H9 (cell line): ENCODE measurements at regions not wholly inside any gene's neighbourhood (a gene's known extent, or its start where the extent isn't known, plus 50 kb on each side); places are given as distances from the start of the nearest gene placed in this dataset.

Source experiments
- DNase-seq: peaks from one replicate; pipeline ENCODE4 v3.0.0-alpha.2; 2017
- H2AFZ ChIP-seq: one replicate; pipeline ENCODE4 v1.6.1; 2013; ENCODE audit warnings: mild to moderate bottlenecking, low read length, control low read depth, moderate library complexity
- H2AK5ac ChIP-seq: 2 replicates; pipeline ENCODE4 v1.6.1; 2013; ENCODE audit warnings: low read length, control low read depth, mixed read lengths; ENCODE audit not compliant: insufficient read length
- H2BK120ac ChIP-seq: one replicate; pipeline ENCODE4 v1.6.1; 2013; ENCODE audit warnings: low read depth, mild to moderate bottlenecking, low read length, control low read depth, inconsistent platforms; ENCODE audit not compliant: poor library complexity, severe bottlenecking
- H2BK12ac ChIP-seq: 2 replicates; pipeline ENCODE4 v1.6.1; 2013; ENCODE audit warnings: low read length, control low read depth, mixed read lengths, low read depth; ENCODE audit not compliant: insufficient read length
- H2BK15ac ChIP-seq: 2 replicates; pipeline ENCODE4 v1.6.1; 2013; ENCODE audit warnings: low read depth, low read length, control low read depth
- H2BK20ac ChIP-seq: one replicate; pipeline ENCODE4 v1.6.1; 2013; ENCODE audit warnings: low read depth, mild to moderate bottlenecking, low read length, control low read depth, inconsistent platforms; ENCODE audit not compliant: poor library complexity, severe bottlenecking
- H2BK5ac ChIP-seq: 2 replicates; pipeline ENCODE4 v1.6.1; 2013; ENCODE audit warnings: low read length, control low read depth, mixed read lengths; ENCODE audit not compliant: insufficient read length
- H3K14ac ChIP-seq: 2 replicates; pipeline ENCODE4 v1.6.1; 2013; ENCODE audit warnings: low read length, control low read depth; ENCODE audit not compliant: insufficient read depth
- H3K18ac ChIP-seq: 2 replicates; pipeline ENCODE4 v1.6.1; 2013; ENCODE audit warnings: low read depth, mild to moderate bottlenecking, mixed read lengths, low read length, control low read depth; ENCODE audit not compliant: insufficient read length
- H3K23ac ChIP-seq: 2 replicates; pipeline ENCODE4 v1.6.1; 2013; ENCODE audit warnings: low read length, control low read depth, mixed read lengths, low read depth; ENCODE audit not compliant: insufficient read length
- H3K23me2 ChIP-seq: 2 replicates; pipeline ENCODE4 v1.6.1; 2013; ENCODE audit warnings: low read depth, mild to moderate bottlenecking, mixed read lengths, low read length, control low read depth; ENCODE audit not compliant: insufficient read length, poor library complexity, severe bottlenecking
- H3K27ac ChIP-seq: 2 replicates; pipeline ENCODE4 v1.5.1; 2013; ENCODE audit warnings: low read length, control low read depth, mixed read lengths, low read depth; ENCODE audit not compliant: insufficient read length
- H3K27me3 ChIP-seq: 2 replicates; pipeline ENCODE4 v1.6.1; 2013; ENCODE audit warnings: low read length, control low read depth, inconsistent platforms; ENCODE audit not compliant: insufficient read depth
- H3K4ac ChIP-seq: 2 replicates; pipeline ENCODE4 v1.6.1; 2013; ENCODE audit warnings: low read depth, mild to moderate bottlenecking, control low read depth, inconsistent platforms, low read length, moderate library complexity
- H3K4me1 ChIP-seq: 2 replicates; pipeline ENCODE4 v1.6.1; 2013; ENCODE audit warnings: low read length, control low read depth, inconsistent platforms; ENCODE audit not compliant: insufficient read depth
- H3K4me2 ChIP-seq: 2 replicates; pipeline ENCODE4 v1.6.1; 2013; ENCODE audit warnings: low read length, control low read depth, mixed read lengths; ENCODE audit not compliant: insufficient read length, insufficient read depth
- H3K56ac ChIP-seq: 2 replicates; pipeline ENCODE4 v1.6.1; 2013; ENCODE audit warnings: low read depth, mild to moderate bottlenecking, mixed read lengths, low read length, control low read depth; ENCODE audit not compliant: insufficient read length
- H3K79me1 ChIP-seq: 2 replicates; pipeline ENCODE4 v1.6.1; 2013; ENCODE audit warnings: low read depth, mild to moderate bottlenecking, moderate library complexity, low read length, control low read depth, inconsistent platforms; ENCODE audit not compliant: insufficient read depth, poor library complexity, severe bottlenecking
- H3K79me2 ChIP-seq: 2 replicates; pipeline ENCODE4 v1.6.1; 2013; ENCODE audit warnings: low read length, control low read depth, inconsistent platforms; ENCODE audit not compliant: insufficient read depth
- H3K9ac ChIP-seq: 2 replicates; pipeline ENCODE4 v1.6.1; 2013; ENCODE audit warnings: low read length, control low read depth, mixed read lengths; ENCODE audit not compliant: insufficient read length; ENCODE audit errors: extremely low read depth
- H3K9me3 ChIP-seq: one replicate; pipeline ENCODE4 v1.6.1; 2013; ENCODE audit warnings: low read depth, low read length, inconsistent platforms; ENCODE audit not compliant: control insufficient read depth
- H3T11ph ChIP-seq: one replicate; pipeline ENCODE4 v1.6.1; 2013; ENCODE audit warnings: mild to moderate bottlenecking, low read length, control low read depth, inconsistent platforms
- H4K20me1 ChIP-seq: one replicate; pipeline ENCODE4 v1.6.1; 2013; ENCODE audit not compliant: control insufficient read depth, insufficient read length, insufficient read depth
- H4K5ac ChIP-seq: 2 replicates; pipeline ENCODE4 v1.6.1; 2013; ENCODE audit warnings: low read depth, mild to moderate bottlenecking, mixed read lengths, low read length, control low read depth; ENCODE audit not compliant: insufficient read length
- H4K8ac ChIP-seq: replicated peaks from 2 replicates; pipeline ENCODE4 v1.6.1; 2013; ENCODE audit warnings: low read length, control low read depth, mixed read lengths, low read depth; ENCODE audit not compliant: insufficient read length
- H4K91ac ChIP-seq: 2 replicates; pipeline ENCODE4 v1.6.1; 2013; ENCODE audit warnings: low read depth, mild to moderate bottlenecking, moderate library complexity, mixed read lengths, low read length, control low read depth; ENCODE audit not compliant: insufficient read length
- H3K27ac Mint-ChIP-seq, 3 experiments: 2 replicates in 2 of 3; 3 replicates in 1 of 3; pipeline ENCODE4 v1.8.0; 2020 to 2021; ENCODE audit warnings: mixed read lengths in 3 of 3, mild to moderate bottlenecking in 1 of 3, moderate library complexity in 1 of 3
- H3K27me3 Mint-ChIP-seq: 2 replicates; pipeline ENCODE4 v1.8.0; 2021; ENCODE audit warnings: low read depth, mild to moderate bottlenecking, moderate library complexity, mixed read lengths
- H3K36me3 Mint-ChIP-seq, 3 experiments: 2 replicates in 2 of 3; 3 replicates in 1 of 3; pipeline ENCODE4 v1.8.0; 2020 to 2021; ENCODE audit warnings: low read depth in 3 of 3, mixed read lengths in 3 of 3; ENCODE audit not compliant: insufficient read depth in 1 of 3
- H3K4me1 Mint-ChIP-seq, 2 experiments: 2 replicates each; pipeline ENCODE4 v1.8.0; 2020; ENCODE audit warnings: mixed read lengths in 2 of 2
- H3K4me3 Mint-ChIP-seq, 2 experiments: 2 replicates in 1 of 2; 3 replicates in 1 of 2; pipeline ENCODE4 v1.8.0; 2020 to 2021; ENCODE audit warnings: mild to moderate bottlenecking in 2 of 2, mixed read lengths in 2 of 2, moderate library complexity in 1 of 2
- H3K9me3 Mint-ChIP-seq, 2 experiments: 2 replicates in 1 of 2; 3 replicates in 1 of 2; pipeline ENCODE4 v1.8.0; 2020; ENCODE audit warnings: mild to moderate bottlenecking in 2 of 2, mixed read lengths in 2 of 2, moderate library complexity in 1 of 2
- WGBS: extraction: QIAGEN DNeasy Blood & Tissue Kit; methylation state at CpG from one replicate; pipeline ENCODE4 v1.1.7; 2013; ENCODE audit warnings: missing lambda C conversion rate, low lambda C conversion rate, mixed read lengths; ENCODE audit not compliant: insufficient read length; ENCODE audit errors: extremely low coverage; 5-methylcytosine and 5-hydroxymethylcytosine counted together
- TF ChIP-seq, protein P1 (sequence below): fragments of 200-600 bp; sonication (generic); conservative IDR thresholded peaks from 3 replicates; pipeline ENCODE4 v1.8.0; 2021; ENCODE audit warnings: antibody characterized with exemption, mild to moderate bottlenecking

DNA sequence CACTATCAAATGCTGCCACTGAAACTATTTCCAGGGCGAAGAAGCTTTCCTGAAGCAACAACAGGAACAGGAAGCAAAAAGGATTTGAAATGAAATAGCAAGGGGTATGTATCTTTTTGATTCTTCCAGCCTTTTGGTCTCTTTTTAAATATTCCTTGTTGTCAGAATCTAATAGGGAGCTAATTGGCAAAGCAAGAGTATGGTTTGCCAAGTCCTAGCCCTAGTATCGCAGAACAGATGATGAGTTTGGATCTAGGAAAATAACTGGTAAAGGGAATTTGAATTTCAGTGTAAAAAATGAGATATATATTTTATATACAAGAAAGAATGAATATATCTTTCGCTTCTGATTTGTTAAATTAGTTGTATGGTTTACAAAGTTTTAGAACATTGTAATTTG is 252.5 kb downstream of the ANKRD7 start:
- H3K14ac ChIP-seq = no peak overlapping the region
- no peaks in the 10 kb centered on the region for H3K4me1 ChIP-seq
- no peaks in the 10 kb centered on the region for H3K27me3 Mint-ChIP-seq
- H3K56ac ChIP-seq = no peak overlapping the region
- no peaks in the 10 kb centered on the region for H3K9me3 ChIP-seq
- no peak overlapping the region for H2BK20ac ChIP-seq
- H3K27me3 ChIP-seq = no peaks in the 10 kb centered on the region
- no peak overlapping the region for H4K5ac ChIP-seq
- no peak overlapping the region for H3T11ph ChIP-seq
- H4K91ac ChIP-seq = no peak overlapping the region
- peaks cover 3 to 18% (median 8%) of the 10 kb centered on the region in 3 experiments; a peak in 6 of 7 replicates for H3K36me3 Mint-ChIP-seq
- peaks cover 12 to 14% of the 10 kb centered on the region in 2 experiments; a peak in 4 of 5 replicates for H3K9me3 Mint-ChIP-seq
- H3K79me2 ChIP-seq = no peaks in the 10 kb centered on the region
- no peak overlapping the region for H3K23ac ChIP-seq
- H4K8ac ChIP-seq = no peak overlapping the region
- no peak overlapping the region for H3K4ac ChIP-seq
- no peak overlapping the region for H2AK5ac ChIP-seq
- H3K23me2 ChIP-seq = no peaks in the 10 kb centered on the region
- no peak overlapping the region for H2BK120ac ChIP-seq
- no peaks in the 10 kb centered on the region for H4K20me1 ChIP-seq
- no peak overlapping the region for H3K4me2 ChIP-seq
- no peak overlapping the region for H3K18ac ChIP-seq
- no peak overlapping the region for H3K9ac ChIP-seq
- no peak overlapping the region for H2AFZ ChIP-seq
- no peak overlapping the region for H3K27ac Mint-ChIP-seq
- H2BK5ac ChIP-seq = no peak overlapping the region
- no peaks in the 10 kb centered on the region for H3K79me1 ChIP-seq
- TF ChIP-seq, protein P1, sequence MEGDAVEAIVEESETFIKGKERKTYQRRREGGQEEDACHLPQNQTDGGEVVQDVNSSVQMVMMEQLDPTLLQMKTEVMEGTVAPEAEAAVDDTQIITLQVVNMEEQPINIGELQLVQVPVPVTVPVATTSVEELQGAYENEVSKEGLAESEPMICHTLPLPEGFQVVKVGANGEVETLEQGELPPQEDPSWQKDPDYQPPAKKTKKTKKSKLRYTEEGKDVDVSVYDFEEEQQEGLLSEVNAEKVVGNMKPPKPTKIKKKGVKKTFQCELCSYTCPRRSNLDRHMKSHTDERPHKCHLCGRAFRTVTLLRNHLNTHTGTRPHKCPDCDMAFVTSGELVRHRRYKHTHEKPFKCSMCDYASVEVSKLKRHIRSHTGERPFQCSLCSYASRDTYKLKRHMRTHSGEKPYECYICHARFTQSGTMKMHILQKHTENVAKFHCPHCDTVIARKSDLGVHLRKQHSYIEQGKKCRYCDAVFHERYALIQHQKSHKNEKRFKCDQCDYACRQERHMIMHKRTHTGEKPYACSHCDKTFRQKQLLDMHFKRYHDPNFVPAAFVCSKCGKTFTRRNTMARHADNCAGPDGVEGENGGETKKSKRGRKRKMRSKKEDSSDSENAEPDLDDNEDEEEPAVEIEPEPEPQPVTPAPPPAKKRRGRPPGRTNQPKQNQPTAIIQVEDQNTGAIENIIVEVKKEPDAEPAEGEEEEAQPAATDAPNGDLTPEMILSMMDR = no peak
- no peak overlapping the region for H2BK15ac ChIP-seq
- no peak overlapping the region for H2BK12ac ChIP-seq
- H3K4me3 Mint-ChIP-seq = no peak overlapping the region
- H3K27ac ChIP-seq = no peak overlapping the region
- no CpG with 5 or more reads among the region's 3 CpGs for WGBS
- no peaks in the 10 kb centered on the region for H3K4me1 Mint-ChIP-seq
- no peak for DNase-seq
